AG04450 (cell line): ENCODE measurements at regions not wholly inside any gene's neighbourhood (a gene's known extent, or its start where the extent isn't known, plus 50 kb on each side); places are given as distances from the start of the nearest gene placed in this dataset.
"Not testable (repeated sequence)": the region's sequence is repeated elsewhere in the genome, so short reads cannot be mapped to it uniquely, and the experiment has no call there.

Experiments used
- CTCF ChIA-PET: fragments of 300-600, 350-600 bp; formaldehyde crosslinking; extraction: SDS; loops from one replicate; lab custom pipeline; 2022; ENCODE audit warnings: antibody characterized with exemption, inconsistent platforms; lab: Charles Lee
- POLR2A ChIA-PET: fragments of 350-600 bp; formaldehyde crosslinking; extraction: SDS; loops from one replicate; lab custom pipeline; 2021; ENCODE audit warnings: antibody characterized with exemption, inconsistent platforms; lab: Yijun Ruan, JAX
- DNase-seq: peaks from one replicate; pipeline ENCODE4 v3.0.0-alpha.2; 2011; ENCODE audit warnings: low read depth, low spot score
- H3K27ac ChIP-seq: one replicate; pipeline ENCODE4 v1.5.1; 2012; ENCODE audit warnings: low read depth, low read length, control low read depth
- H3K27me3 ChIP-seq: one replicate; pipeline ENCODE4 v1.6.0; 2012; ENCODE audit warnings: low read length; ENCODE audit not compliant: control insufficient read depth, insufficient read depth
- H3K4me3 ChIP-seq: 2 replicates; pipeline ENCODE4 v1.5.1; 2011; ENCODE audit warnings: mild to moderate bottlenecking, low read depth, low read length, control low read depth
- H3K9me3 ChIP-seq: 2 replicates; pipeline ENCODE4 v1.5.1; 2012; ENCODE audit warnings: low read length; ENCODE audit not compliant: control insufficient read depth, insufficient read depth
- CTCF ChIP-seq: IDR thresholded peaks from 2 replicates; pipeline ENCODE4 v1.5.1; 2011; ENCODE audit warnings: low read depth, low read length, control low read depth, inconsistent platforms

GRCh38 chr12:89203144-89203543, 149.2 kb downstream of the DUSP6 start:
- POLR2A ChIA-PET = no interaction called here
- Histone ChIP-seq H3K27ac (no peak overlapping the region), H3K9me3 (no peaks in the 10 kb centered on the region), H3K27me3 (no peaks in the 10 kb centered on the region), H3K4me3 (no peak overlapping the region)
- DNase-seq = no peak
- CTCF ChIA-PET = no interaction called here
- TF ChIP-seq CTCF = no peak

GRCh38 chr12:89200217-89200616, 152.1 kb downstream of the DUSP6 start:
- CTCF ChIA-PET = no interaction called here
- Histone ChIP-seq H3K27me3 (no peaks in the 10 kb centered on the region), H3K27ac (no peak overlapping the region), H3K4me3 (no peak overlapping the region), H3K9me3 (no peaks in the 10 kb centered on the region)
- no peak for TF ChIP-seq CTCF
- POLR2A ChIA-PET = no interaction called here
- DNase-seq = no peak

GRCh38 chr12:89195470-89195869, 156.8 kb downstream of the DUSP6 start:
- ChIA-PET POLR2A (no interaction called here), CTCF (no interaction called here)
- H3K27ac ChIP-seq = no peak overlapping the region
- no peak for TF ChIP-seq CTCF
- H3K9me3 ChIP-seq = no peaks in the 10 kb centered on the region
- no peak for DNase-seq
- no peak overlapping the region for H3K4me3 ChIP-seq
- H3K27me3 ChIP-seq = no peaks in the 10 kb centered on the region

- ChIA-PET CTCF (no interaction called here), POLR2A (no interaction called here)
- no peak for DNase-seq
- H3K4me3 ChIP-seq = no peak overlapping the region
- no peaks in the 10 kb centered on the region for H3K27me3 ChIP-seq
- TF ChIP-seq CTCF = no peak
- H3K27ac ChIP-seq = no peak overlapping the region
- H3K9me3 ChIP-seq = no peaks in the 10 kb centered on the region
Observed at GRCh38 chr12:89194683-89195082, 157.6 kb downstream of the DUSP6 start.

- Histone ChIP-seq H3K9me3 (no peaks in the 10 kb centered on the region), H3K4me3 (no peak overlapping the region), H3K27me3 (no peaks in the 10 kb centered on the region), H3K27ac (peak overlapping the region; percentile 40)
- POLR2A ChIA-PET = interaction anchor here (0.7 to 1.0 kb wide), 2 partner anchors 53 to 152 kb away, joined by 3 read pairs; no protein-coding TSS in a partner anchor
- no peak for TF ChIP-seq CTCF
- DNase-seq = peak; percentile 18
- CTCF ChIA-PET = interaction anchor here (0.7 to 1.1 kb wide), 2 partner anchors 9 to 12 kb away, joined by 3 read pairs; no protein-coding TSS in a partner anchor
Observed at GRCh38 chr12:89192429-89192828, 159.9 kb downstream of the DUSP6 start.

GRCh38 chr12:89191597-89191996, 160.7 kb downstream of the DUSP6 start:
- DNase-seq, H3K4me3 ChIP-seq, H3K27me3 ChIP-seq, POLR2A ChIA-PET, H3K9me3 ChIP-seq, H3K27ac ChIP-seq, CTCF ChIA-PET: not testable (repeated sequence)
